ENCODE measurements at regions not wholly inside any gene's neighbourhood (a gene's known extent, or its start where the extent isn't known, plus 50 kb on each side); places are given as distances from the start of the nearest gene placed in this dataset.

DNA sequence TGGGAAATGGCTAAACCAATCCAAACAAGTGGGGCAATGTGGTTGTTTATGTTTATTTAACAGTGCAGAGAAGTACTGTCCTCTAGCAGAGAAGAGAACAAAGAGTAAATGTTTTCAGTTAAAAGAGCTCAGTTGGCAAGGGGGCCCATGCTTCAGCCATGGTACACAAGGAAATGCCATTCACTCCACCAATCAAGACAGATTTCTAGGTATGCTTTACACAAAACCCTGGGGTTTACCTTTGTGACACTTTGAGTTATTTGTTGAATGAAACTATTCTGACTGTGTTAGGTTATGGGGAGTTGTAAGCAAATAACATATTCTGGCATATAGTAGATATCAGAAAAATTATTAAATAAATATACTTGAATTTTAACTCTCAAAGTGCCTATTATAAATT lies 228.5 kb upstream of the MME start:
- H3K4me3 Mint-ChIP-seq (ENCODE audit: unreplicated experiment) = no peak overlapping the region
- no peaks in the 10 kb centered on the region for H3K27me3 Mint-ChIP-seq (ENCODE audit: unreplicated experiment)
- no peaks in the 10 kb centered on the region for H3K9me3 Mint-ChIP-seq (ENCODE audit: unreplicated experiment)
- no peak overlapping the region for H3K27ac Mint-ChIP-seq (ENCODE audit: unreplicated experiment)
- TF ChIP-seq, protein P1, sequence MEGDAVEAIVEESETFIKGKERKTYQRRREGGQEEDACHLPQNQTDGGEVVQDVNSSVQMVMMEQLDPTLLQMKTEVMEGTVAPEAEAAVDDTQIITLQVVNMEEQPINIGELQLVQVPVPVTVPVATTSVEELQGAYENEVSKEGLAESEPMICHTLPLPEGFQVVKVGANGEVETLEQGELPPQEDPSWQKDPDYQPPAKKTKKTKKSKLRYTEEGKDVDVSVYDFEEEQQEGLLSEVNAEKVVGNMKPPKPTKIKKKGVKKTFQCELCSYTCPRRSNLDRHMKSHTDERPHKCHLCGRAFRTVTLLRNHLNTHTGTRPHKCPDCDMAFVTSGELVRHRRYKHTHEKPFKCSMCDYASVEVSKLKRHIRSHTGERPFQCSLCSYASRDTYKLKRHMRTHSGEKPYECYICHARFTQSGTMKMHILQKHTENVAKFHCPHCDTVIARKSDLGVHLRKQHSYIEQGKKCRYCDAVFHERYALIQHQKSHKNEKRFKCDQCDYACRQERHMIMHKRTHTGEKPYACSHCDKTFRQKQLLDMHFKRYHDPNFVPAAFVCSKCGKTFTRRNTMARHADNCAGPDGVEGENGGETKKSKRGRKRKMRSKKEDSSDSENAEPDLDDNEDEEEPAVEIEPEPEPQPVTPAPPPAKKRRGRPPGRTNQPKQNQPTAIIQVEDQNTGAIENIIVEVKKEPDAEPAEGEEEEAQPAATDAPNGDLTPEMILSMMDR (IDR thresholded peaks at IDR 0.05; ENCODE audit: unreplicated experiment) = no peak
- peaks cover 12% of the 10 kb centered on the region for H3K4me1 Mint-ChIP-seq (ENCODE audit: unreplicated experiment)
- no peaks in the 10 kb centered on the region for H3K36me3 Mint-ChIP-seq (ENCODE audit: low read depth, unreplicated experiment)
- DNase-seq (ENCODE audit: low spot score) = no peak

DNA sequence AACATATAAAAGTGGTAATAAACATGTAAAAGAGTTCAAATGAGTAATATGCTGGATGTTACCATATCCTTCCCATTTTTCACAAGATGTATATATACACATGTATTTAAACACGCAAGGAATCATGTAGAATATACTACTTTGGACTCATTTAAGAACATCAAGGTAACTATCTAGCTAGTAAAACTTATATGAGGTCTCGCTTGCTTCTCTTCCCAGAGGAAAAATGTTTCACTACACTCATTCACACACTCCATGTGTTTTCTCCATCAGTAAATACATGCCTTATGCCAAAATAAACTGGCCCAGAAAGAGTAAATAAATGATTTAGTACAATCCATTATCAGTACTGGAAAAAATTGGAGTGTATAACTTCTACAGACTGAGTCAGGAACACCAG lies 229.2 kb upstream of the MME start:
- no peak for DNase-seq (ENCODE audit: low spot score)
- Mint-ChIP-seq H3K27ac (ENCODE audit: unreplicated experiment) (no peak overlapping the region), H3K36me3 (ENCODE audit: low read depth, unreplicated experiment) (no peaks in the 10 kb centered on the region), H3K4me3 (ENCODE audit: unreplicated experiment) (no peak overlapping the region), H3K9me3 (ENCODE audit: unreplicated experiment) (no peaks in the 10 kb centered on the region), H3K27me3 (ENCODE audit: unreplicated experiment) (no peaks in the 10 kb centered on the region), H3K4me1 (ENCODE audit: unreplicated experiment) (peaks cover 12% of the 10 kb centered on the region)
- TF ChIP-seq, protein P1 (IDR thresholded peaks at IDR 0.05; ENCODE audit: unreplicated experiment) = no peak

DNA sequence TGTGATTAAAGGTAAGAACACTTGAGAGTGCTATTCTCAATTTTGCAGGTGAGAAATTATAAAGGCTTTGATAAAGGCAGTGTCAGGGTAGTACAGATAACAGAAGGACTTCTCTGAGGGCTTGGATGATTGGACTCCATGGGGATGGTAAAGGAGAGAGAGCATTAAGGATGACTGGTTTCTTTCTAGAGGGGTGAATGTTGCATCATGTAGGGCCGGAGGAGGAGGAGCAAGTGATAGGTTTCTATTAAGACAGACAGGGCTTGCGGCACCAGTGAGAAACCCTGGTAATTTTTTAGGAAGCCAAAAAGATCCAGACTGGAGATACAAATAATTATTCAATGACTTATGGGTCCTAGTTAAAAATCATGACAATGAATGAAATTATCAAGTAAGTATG lies 230.7 kb upstream of the MME start:
- H3K4me3 Mint-ChIP-seq (ENCODE audit: unreplicated experiment) = no peak overlapping the region
- no peak for DNase-seq (ENCODE audit: low spot score)
- no peak overlapping the region for H3K27ac Mint-ChIP-seq (ENCODE audit: unreplicated experiment)
- H3K36me3 Mint-ChIP-seq (ENCODE audit: low read depth, unreplicated experiment) = no peaks in the 10 kb centered on the region
- H3K4me1 Mint-ChIP-seq (ENCODE audit: unreplicated experiment) = peaks cover 12% of the 10 kb centered on the region
- no peaks in the 10 kb centered on the region for H3K9me3 Mint-ChIP-seq (ENCODE audit: unreplicated experiment)
- no peaks in the 10 kb centered on the region for H3K27me3 Mint-ChIP-seq (ENCODE audit: unreplicated experiment)
- TF ChIP-seq, protein P1 (IDR thresholded peaks at IDR 0.05; ENCODE audit: unreplicated experiment) = no peak

DNA sequence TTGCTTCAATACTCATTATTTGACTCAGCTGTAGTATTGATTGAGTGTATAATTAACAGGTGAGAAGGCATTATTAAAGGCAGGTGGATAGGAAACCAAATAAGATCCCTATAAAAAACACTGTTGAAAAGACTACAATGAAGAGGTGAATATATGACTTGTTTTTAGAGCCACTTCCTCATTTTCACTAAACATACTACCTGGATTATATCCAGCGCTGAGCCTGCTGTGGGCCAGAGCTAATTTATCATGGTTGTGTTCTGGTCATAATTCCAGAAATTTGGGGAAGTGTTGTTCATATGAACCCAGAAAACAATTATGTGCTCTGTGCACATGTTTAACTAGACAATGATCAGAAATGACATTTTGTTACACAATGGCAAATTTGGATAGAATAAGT lies 235.3 kb upstream of the MME start:
- no peaks in the 10 kb centered on the region for H3K27me3 Mint-ChIP-seq (ENCODE audit: unreplicated experiment)
- no peaks in the 10 kb centered on the region for H3K36me3 Mint-ChIP-seq (ENCODE audit: low read depth, unreplicated experiment)
- TF ChIP-seq, protein P1 (IDR thresholded peaks at IDR 0.05; ENCODE audit: unreplicated experiment) = no peak

DNA sequence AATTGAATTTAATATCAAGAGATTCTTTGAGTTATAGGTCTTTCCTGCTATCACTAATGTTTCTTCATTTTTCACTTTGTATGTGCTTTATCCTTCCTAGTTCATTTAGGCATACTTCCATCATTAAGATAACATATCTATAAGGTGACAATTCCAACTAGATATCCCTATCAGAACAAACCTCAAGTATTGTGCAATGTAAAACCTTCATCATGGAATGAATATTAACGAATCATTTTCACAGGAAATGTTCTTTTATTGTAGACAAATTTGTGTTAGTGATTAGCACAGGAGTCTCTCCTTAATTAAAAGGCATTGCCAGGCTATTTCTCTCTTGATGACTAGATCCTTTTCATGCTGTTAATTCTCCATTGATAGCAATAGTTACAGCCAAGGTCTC lies 236.5 kb upstream of the MME start:
- H3K4me1 Mint-ChIP-seq (ENCODE audit: unreplicated experiment) = peaks cover 3% of the 10 kb centered on the region
- no peaks in the 10 kb centered on the region for H3K9me3 Mint-ChIP-seq (ENCODE audit: unreplicated experiment)
- TF ChIP-seq, protein P1 (IDR thresholded peaks at IDR 0.05; ENCODE audit: unreplicated experiment) = no peak
- H3K4me3 Mint-ChIP-seq (ENCODE audit: unreplicated experiment) = no peak overlapping the region
- H3K27me3 Mint-ChIP-seq (ENCODE audit: unreplicated experiment) = no peaks in the 10 kb centered on the region
- H3K36me3 Mint-ChIP-seq (ENCODE audit: low read depth, unreplicated experiment) = no peaks in the 10 kb centered on the region
- H3K27ac Mint-ChIP-seq (ENCODE audit: unreplicated experiment) = no peak overlapping the region
- no peak for DNase-seq (ENCODE audit: low spot score)

More for the DNA sequence above, 235.3 kb upstream of the MME start:
- H3K27ac Mint-ChIP-seq (ENCODE audit: unreplicated experiment) = no peak overlapping the region
- H3K4me3 Mint-ChIP-seq (ENCODE audit: unreplicated experiment) = no peak overlapping the region
- peaks cover 12% of the 10 kb centered on the region for H3K4me1 Mint-ChIP-seq (ENCODE audit: unreplicated experiment)
- no peak for DNase-seq (ENCODE audit: low spot score)
- H3K9me3 Mint-ChIP-seq (ENCODE audit: unreplicated experiment) = no peaks in the 10 kb centered on the region

Measured in endothelial cell (in vitro differentiated cells).